ENCODE measurements at regions not wholly inside any gene's neighbourhood (a gene's known extent, or its start where the extent isn't known, plus 50 kb on each side); places are given as distances from the start of the nearest gene placed in this dataset.

DNA sequence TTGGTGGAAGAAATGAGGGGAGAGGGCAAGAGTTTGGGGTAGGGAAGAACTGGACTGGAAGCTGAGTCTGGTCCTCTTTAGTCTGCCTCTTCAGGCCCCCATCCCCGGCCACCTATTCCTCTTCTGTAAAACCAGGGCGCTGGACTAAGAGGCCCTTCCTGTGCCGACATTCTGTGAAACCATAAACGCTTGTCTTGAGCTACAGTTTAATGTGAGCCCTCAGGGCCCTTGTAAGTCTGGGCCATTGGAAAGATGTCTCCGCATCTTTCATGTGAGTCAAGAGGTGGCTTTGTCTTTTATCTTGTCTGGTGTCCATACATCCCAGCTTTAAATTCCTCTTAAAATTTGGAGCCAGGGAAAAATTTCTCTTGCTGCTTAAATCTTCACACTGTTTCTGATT lies 90.6 kb downstream of the PLCE1 start:
- TF ChIP-seq, protein P1, sequence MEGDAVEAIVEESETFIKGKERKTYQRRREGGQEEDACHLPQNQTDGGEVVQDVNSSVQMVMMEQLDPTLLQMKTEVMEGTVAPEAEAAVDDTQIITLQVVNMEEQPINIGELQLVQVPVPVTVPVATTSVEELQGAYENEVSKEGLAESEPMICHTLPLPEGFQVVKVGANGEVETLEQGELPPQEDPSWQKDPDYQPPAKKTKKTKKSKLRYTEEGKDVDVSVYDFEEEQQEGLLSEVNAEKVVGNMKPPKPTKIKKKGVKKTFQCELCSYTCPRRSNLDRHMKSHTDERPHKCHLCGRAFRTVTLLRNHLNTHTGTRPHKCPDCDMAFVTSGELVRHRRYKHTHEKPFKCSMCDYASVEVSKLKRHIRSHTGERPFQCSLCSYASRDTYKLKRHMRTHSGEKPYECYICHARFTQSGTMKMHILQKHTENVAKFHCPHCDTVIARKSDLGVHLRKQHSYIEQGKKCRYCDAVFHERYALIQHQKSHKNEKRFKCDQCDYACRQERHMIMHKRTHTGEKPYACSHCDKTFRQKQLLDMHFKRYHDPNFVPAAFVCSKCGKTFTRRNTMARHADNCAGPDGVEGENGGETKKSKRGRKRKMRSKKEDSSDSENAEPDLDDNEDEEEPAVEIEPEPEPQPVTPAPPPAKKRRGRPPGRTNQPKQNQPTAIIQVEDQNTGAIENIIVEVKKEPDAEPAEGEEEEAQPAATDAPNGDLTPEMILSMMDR (IDR thresholded peaks at IDR 0.05): no peak
- no peak for TF ChIP-seq EP300 (IDR thresholded peaks at IDR 0.05)
- no peak for TF ChIP-seq POLR2A (IDR thresholded peaks at IDR 0.05)
- TF ChIP-seq POLR2AphosphoS5 (IDR thresholded peaks at IDR 0.05): no peak

Measured in gastroesophageal sphincter (tissue), 3 donors.